ENCODE measurements at regions not wholly inside any gene's neighbourhood (a gene's known extent, or its start where the extent isn't known, plus 50 kb on each side); places are given as distances from the start of the nearest gene placed in this dataset.

DNA sequence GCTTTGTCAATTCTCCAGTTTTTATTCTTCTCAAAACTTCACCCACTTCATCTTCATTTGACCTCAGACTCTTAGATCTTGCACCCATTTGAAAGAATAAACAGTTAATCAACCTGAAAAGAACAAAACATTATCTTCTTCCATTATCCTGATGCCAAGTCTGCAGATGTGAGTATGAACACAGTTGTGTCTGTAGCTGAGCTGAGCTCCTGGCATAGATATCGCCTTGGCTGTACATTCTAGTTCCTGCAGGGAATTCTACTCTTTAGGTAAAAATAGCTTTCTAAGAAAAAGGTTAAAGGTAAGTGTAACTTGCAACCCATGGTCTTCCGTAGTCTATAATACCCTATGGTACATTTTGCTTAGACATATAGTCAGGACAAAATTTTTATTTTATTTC lies 169.7 kb downstream of the KCNA5 start:
- ChIA-PET SMC1A (ENCODE audit: uncharacterized antibody, unreplicated experiment) (no interaction called here), CTCF (no interaction called here), RAD21 (ENCODE audit: unreplicated experiment) (no interaction called here), POLR2A (no interaction called here)
- DNase-seq (ENCODE audit: low read depth, low spot score) (no peak), ATAC-seq (no peak), FAIRE-seq (no peak)
- Histone ChIP-seq H3K36me3 (ENCODE audit: control insufficient read depth in 2 of 2, insufficient read depth in 2 of 2, low read length in 1 of 2) (no peaks in the 10 kb centered on the region), H3K4me3 (no peak overlapping the region), H3K4me1 (ENCODE audit: control insufficient read depth, insufficient read depth, low read length) (no peaks in the 10 kb centered on the region), H2AFZ (ENCODE audit: control insufficient read depth, low read depth, low read length) (no peak overlapping the region), H4K20me1 (ENCODE audit: control insufficient read depth, insufficient read depth) (no peaks in the 10 kb centered on the region), H3K79me2 (ENCODE audit: control insufficient read depth, insufficient read depth, low read length) (no peaks in the 10 kb centered on the region), H3K9me3 (replicated peaks; ENCODE audit: control insufficient read depth, insufficient read depth, low read length) (no peaks in the 10 kb centered on the region), H3K27me3 (replicated peaks in 1 of 2; ENCODE audit: control insufficient read depth in 2 of 2, insufficient read depth in 2 of 2, low read length in 1 of 2) (no peaks in the 10 kb centered on the region), H3K4me2 (ENCODE audit: control insufficient read depth, insufficient read depth) (no peak overlapping the region), H3K9ac (ENCODE audit: control insufficient read depth, insufficient read depth, low read length) (no peak overlapping the region), H3K27ac (ENCODE audit: control insufficient read depth, insufficient read depth) (no peak overlapping the region)
- in situ Hi-C loops (cut with MboI), result no loop called here
- intact Hi-C loops (cut with micrococcal nuclease; ENCODE audit: unreplicated experiment), result no loop called here
- whole genome bisulfite sequencing (ENCODE audit: insufficient coverage, insufficient replicate concordance, low lambda C conversion rate, missing lambda C conversion rate), result 6% methylated on average over 2 of the region's 2 CpGs
- TF ChIP-seq NR2C2 (IDR thresholded peaks at IDR 0.05; ENCODE audit: borderline replicate concordance, control insufficient read depth, insufficient read length, low read depth), result no peak
- TF ChIP-seq TCF3 (IDR thresholded peaks at IDR 0.05; ENCODE audit: borderline replicate concordance, insufficient read depth, low read depth, low read length), result no peak
- no peak for TF ChIP-seq NFYA (IDR thresholded peaks at IDR 0.05; ENCODE audit: borderline replicate concordance, low read depth, low read length)
- no peak for TF ChIP-seq SIX5 (IDR thresholded peaks at IDR 0.05; ENCODE audit: low read depth, low read length, severe bottlenecking)
- no peak for TF ChIP-seq ATF7 (IDR thresholded peaks at IDR 0.05; ENCODE audit: low read depth)
- TF ChIP-seq SMARCA5 (IDR thresholded peaks at IDR 0.05), result no peak
- TF ChIP-seq SUZ12 (IDR thresholded peaks at IDR 0.05; ENCODE audit: unreplicated experiment), result no peak
- no peak for TF ChIP-seq FOXM1 (IDR thresholded peaks at IDR 0.05; ENCODE audit: low read depth, low read length)
- TF ChIP-seq MTA3 (IDR thresholded peaks at IDR 0.05; ENCODE audit: borderline replicate concordance, low read length), result no peak
- TF ChIP-seq, protein P1, sequence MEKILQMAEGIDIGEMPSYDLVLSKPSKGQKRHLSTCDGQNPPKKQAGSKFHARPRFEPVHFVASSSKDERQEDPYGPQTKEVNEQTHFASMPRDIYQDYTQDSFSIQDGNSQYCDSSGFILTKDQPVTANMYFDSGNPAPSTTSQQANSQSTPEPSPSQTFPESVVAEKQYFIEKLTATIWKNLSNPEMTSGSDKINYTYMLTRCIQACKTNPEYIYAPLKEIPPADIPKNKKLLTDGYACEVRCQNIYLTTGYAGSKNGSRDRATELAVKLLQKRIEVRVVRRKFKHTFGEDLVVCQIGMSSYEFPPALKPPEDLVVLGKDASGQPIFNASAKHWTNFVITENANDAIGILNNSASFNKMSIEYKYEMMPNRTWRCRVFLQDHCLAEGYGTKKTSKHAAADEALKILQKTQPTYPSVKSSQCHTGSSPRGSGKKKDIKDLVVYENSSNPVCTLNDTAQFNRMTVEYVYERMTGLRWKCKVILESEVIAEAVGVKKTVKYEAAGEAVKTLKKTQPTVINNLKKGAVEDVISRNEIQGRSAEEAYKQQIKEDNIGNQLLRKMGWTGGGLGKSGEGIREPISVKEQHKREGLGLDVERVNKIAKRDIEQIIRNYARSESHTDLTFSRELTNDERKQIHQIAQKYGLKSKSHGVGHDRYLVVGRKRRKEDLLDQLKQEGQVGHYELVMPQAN (conservative IDR thresholded peaks at IDR 0.05), result no peak
- no peak for TF ChIP-seq REST (IDR thresholded peaks at IDR 0.05; ENCODE audit: low read depth, low read length)
- no peak for TF ChIP-seq ASH2L (IDR thresholded peaks at IDR 0.05; ENCODE audit: borderline replicate concordance, low read depth)
- TF ChIP-seq RUNX3 (IDR thresholded peaks at IDR 0.05; ENCODE audit: low read length), result no peak
- TF ChIP-seq FOS (IDR thresholded peaks at IDR 0.05; ENCODE audit: borderline replicate concordance, extremely low read depth, insufficient read length), result no peak
- BruUV-seq (replicated peaks), result no TSS peak

All from GM12878 (cell line).